Breast epithelium (tissue), 4 donors: ENCODE measurements at regions not wholly inside any gene's neighbourhood (a gene's known extent, or its start where the extent isn't known, plus 50 kb on each side); places are given as distances from the start of the nearest gene placed in this dataset.

Experiments used
- DNase-seq, 2 donors: peaks; one replicate each; pipeline ENCODE4 v3.0.0-alpha.2; 2019; ENCODE audit warnings: low spot score in 2 of 2
- H3K27ac ChIP-seq, 2 donors: fragments of 200-600 bp; sonication (generic) in 1 of 2; one replicate each; pipeline ENCODE4 v1.5.1; 2016 to 2019; ENCODE audit warnings: mild to moderate bottlenecking in 1 of 2
- H3K27me3 ChIP-seq, 2 donors: fragments of 200-600 bp; sonication (generic) in 1 of 2; one replicate each; pipeline versions ENCODE4 v1.5.1 to v1.6.0; 2017 to 2019; ENCODE audit warnings: control low read depth in 1 of 2, mild to moderate bottlenecking in 1 of 2
- H3K36me3 ChIP-seq: fragments of 200-600 bp; one replicate; pipeline ENCODE4 v1.5.1; 2019
- H3K4me1 ChIP-seq, 2 donors: fragments of 200-600 bp; sonication (generic); one replicate each; pipeline ENCODE4 v1.5.1; 2016 to 2019; ENCODE audit warnings: control low read depth in 1 of 2
- H3K4me3 ChIP-seq, 3 donors: fragments of 200-600 bp; sonication (generic); 1 replicate in 2 of 3; 2 replicates in 1 of 3; pipeline ENCODE4 v1.5.1; 2016 to 2019; ENCODE audit warnings: mild to moderate bottlenecking in 3 of 3, moderate library complexity in 2 of 3
- H3K9me3 ChIP-seq, 2 donors: fragments of 200-600 bp; sonication (generic) in 1 of 2; one replicate each; pipeline ENCODE4 v1.5.1; 2016 to 2019; ENCODE audit warnings: control low read depth in 1 of 2
- CTCF ChIP-seq, 3 donors: fragments of 450-650 bp; IDR thresholded peaks; one replicate each; pipeline ENCODE4 v1.5.1; 2016 to 2017; ENCODE audit warnings: antibody characterized with exemption in 3 of 3, mild to moderate bottlenecking in 3 of 3, moderate library complexity in 3 of 3
- POLR2A ChIP-seq: fragments of 450-650 bp; IDR thresholded peaks from one replicate; pipeline ENCODE4 v1.6.1; 2016; ENCODE audit warnings: antibody characterized with exemption, mild to moderate bottlenecking, moderate library complexity
- POLR2AphosphoS5 ChIP-seq, 3 donors: sonication (generic); formaldehyde crosslinking; IDR thresholded peaks; one replicate each; pipeline ENCODE4 v1.6.1; 2017; ENCODE audit warnings: antibody characterized with exemption in 3 of 3
- intact Hi-C: fragments of 100-400 bp; cut with DNase I; formaldehyde crosslinking; loops from one replicate; pipeline ENCODE4 v1.15.1; 2023; ENCODE audit warnings: low total_unique reads

DNA sequence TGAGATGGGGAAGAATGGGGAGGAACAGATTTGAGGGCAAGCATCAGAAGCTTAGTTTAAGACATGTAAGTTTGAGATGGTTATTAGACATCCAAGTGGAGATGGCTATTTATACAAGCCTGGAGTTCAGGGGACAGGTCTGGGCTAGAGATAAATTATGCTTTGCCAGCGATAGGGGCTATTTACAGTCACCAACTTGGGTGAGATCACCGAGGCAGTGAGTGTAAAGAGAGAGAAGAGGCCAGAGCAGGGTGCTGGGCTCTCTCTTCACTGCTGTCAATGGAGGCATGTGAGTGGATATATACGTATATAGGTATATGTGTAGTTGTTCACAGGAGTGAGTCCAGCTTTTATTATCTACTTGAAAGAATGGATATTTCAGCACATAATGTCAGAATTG is 81.0 kb downstream of the QPCT start:
- intact Hi-C loops, result no loop called here

DNA sequence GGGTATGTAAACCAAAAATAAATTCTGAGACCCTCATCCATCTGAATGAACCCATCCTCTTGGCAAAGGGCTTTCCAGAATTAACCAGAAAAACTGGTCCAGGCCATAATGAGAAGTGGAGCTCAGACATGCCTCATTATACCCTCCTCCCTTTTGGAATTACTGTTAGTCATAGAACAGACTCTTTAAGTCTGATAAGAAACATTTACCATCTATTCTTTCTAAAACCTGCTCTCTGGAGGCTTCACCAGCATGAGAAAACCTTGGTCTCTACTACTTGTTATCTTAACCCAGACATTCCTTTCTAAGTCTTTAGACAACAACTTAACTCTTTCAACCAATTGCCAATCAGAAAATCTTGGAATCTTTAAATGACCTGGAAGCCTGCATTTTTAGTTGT is 82.8 kb downstream of the QPCT start:
- intact Hi-C loops, result no loop called here
- no peaks in the 10 kb centered on the region for H3K27me3 ChIP-seq
- no peak for DNase-seq
- no peak overlapping the region for H3K4me3 ChIP-seq
- no peaks in the 10 kb centered on the region for H3K36me3 ChIP-seq
- H3K27ac ChIP-seq, result no peak overlapping the region
- H3K4me1 ChIP-seq, result no peaks in the 10 kb centered on the region
- no peak for TF ChIP-seq CTCF (IDR thresholded peaks at IDR 0.05)
- no peak for TF ChIP-seq POLR2A
- TF ChIP-seq POLR2AphosphoS5 (IDR thresholded peaks at IDR 0.05), result no peak
- H3K9me3 ChIP-seq, result no peaks in the 10 kb centered on the region

More for the DNA sequence above, 81.0 kb downstream of the QPCT start:
- TF ChIP-seq POLR2A (no peak), CTCF (IDR thresholded peaks at IDR 0.05) (no peak), POLR2AphosphoS5 (IDR thresholded peaks at IDR 0.05) (no peak)
- Histone ChIP-seq H3K36me3 (no peaks in the 10 kb centered on the region), H3K4me1 (no peaks in the 10 kb centered on the region), H3K27ac (no peak overlapping the region), H3K4me3 (no peak overlapping the region), H3K27me3 (no peaks in the 10 kb centered on the region), H3K9me3 (no peaks in the 10 kb centered on the region)
- DNase-seq, result no peak

DNA sequence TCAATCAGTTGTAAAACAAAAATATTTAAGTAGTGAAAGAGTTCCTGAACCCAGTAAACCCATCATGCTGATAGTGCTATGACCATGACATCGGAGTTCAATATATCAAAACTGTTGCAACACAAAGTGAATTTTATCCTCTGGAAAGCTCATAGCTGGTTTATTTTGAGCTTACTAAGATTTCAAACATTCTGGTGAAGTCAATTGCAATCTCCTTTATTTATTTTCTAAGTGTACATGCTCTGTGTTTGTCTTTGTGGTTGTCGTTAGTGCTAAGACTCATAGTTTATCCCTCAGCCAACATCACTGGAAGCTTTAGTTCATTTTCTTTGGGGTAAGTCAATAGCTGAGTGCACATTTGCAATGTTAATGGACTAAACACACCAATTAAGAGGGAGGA is 91.9 kb downstream of the QPCT start:
- no peak for DNase-seq
- Histone ChIP-seq H3K9me3 (no peaks in the 10 kb centered on the region), H3K36me3 (no peaks in the 10 kb centered on the region), H3K27me3 (no peaks in the 10 kb centered on the region), H3K4me1 (no peaks in the 10 kb centered on the region), H3K4me3 (no peak overlapping the region), H3K27ac (no peak overlapping the region)
- intact Hi-C loops, result no loop called here
- TF ChIP-seq POLR2A, result no peak
- no peak for TF ChIP-seq CTCF (IDR thresholded peaks at IDR 0.05)
- no peak for TF ChIP-seq POLR2AphosphoS5 (IDR thresholded peaks at IDR 0.05)

DNA sequence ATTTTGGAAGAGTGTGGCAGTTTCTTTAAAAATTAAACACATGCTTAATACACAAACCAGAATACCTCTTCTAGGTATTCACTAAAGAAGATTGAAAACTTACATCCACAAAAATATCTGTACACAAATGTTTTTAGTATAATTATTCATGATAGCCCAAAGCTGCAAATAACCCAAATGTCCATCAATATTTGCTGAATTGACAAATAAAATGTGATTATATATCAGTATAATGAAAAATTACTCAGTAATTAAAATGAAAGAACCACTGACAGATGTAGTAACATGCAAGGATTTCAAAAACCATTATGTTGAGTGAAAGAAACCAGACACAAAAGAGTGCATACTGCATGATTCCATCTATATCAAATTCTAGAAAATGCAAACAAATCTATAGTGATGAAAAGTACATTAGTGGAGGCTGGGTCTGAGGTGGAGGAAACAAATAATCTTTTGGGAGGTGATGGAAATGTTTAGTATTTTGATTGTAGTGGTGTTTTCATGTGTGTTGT is 94.8 kb downstream of the QPCT start:
- no peaks in the 10 kb centered on the region for H3K9me3 ChIP-seq
- H3K4me3 ChIP-seq, result no peak overlapping the region
- H3K36me3 ChIP-seq, result no peaks in the 10 kb centered on the region
- TF ChIP-seq CTCF (IDR thresholded peaks at IDR 0.05) (no peak), POLR2A (no peak), POLR2AphosphoS5 (IDR thresholded peaks at IDR 0.05) (no peak)
- no peaks in the 10 kb centered on the region for H3K27me3 ChIP-seq
- no peaks in the 10 kb centered on the region for H3K4me1 ChIP-seq
- no peak overlapping the region for H3K27ac ChIP-seq
- no peak for DNase-seq
- intact Hi-C loops, result no loop called here

GRCh38 chr2:37441055-37441454 is 96.6 kb downstream of the QPCT start:
- Histone ChIP-seq H3K4me3 (no peak overlapping the region), H3K36me3 (no peaks in the 10 kb centered on the region), H3K9me3 (no peaks in the 10 kb centered on the region), H3K4me1 (no peaks in the 10 kb centered on the region), H3K27me3 (no peaks in the 10 kb centered on the region), H3K27ac (no peak overlapping the region)
- TF ChIP-seq CTCF (IDR thresholded peaks at IDR 0.05), result no peak
- intact Hi-C loops, result no loop called here
- DNase-seq, result no peak
